Skeletal muscle tissue (tissue), 3 donors: ENCODE measurements at regions not wholly inside any gene's neighbourhood (a gene's known extent, or its start where the extent isn't known, plus 50 kb on each side); places are given as distances from the start of the nearest gene placed in this dataset.

Source experiments
- H3K27ac ChIP-seq: one replicate; pipeline ENCODE4 v1.7.0; 2013; ENCODE audit warnings: mild to moderate bottlenecking, low read depth, low read length, inconsistent platforms
- H3K27me3 ChIP-seq, 3 donors: one replicate each; pipeline ENCODE4 v1.7.0; 2013; ENCODE audit warnings: low read length in 3 of 3; ENCODE audit not compliant: control insufficient read depth in 3 of 3, insufficient read depth in 3 of 3
- H3K36me3 ChIP-seq, 3 donors: one replicate each; pipeline ENCODE4 v1.7.0; 2013; ENCODE audit warnings: low read length in 3 of 3; ENCODE audit not compliant: control insufficient read depth in 3 of 3, insufficient read depth in 3 of 3
- H3K4me1 ChIP-seq, 3 donors: one replicate each; pipeline ENCODE4 v1.7.0; 2013; ENCODE audit warnings: low read length in 3 of 3, mild to moderate bottlenecking in 3 of 3; ENCODE audit not compliant: control insufficient read depth in 3 of 3, insufficient read depth in 3 of 3
- H3K4me3 ChIP-seq, 3 donors: one replicate each; pipeline ENCODE4 v1.7.0; 2013; ENCODE audit warnings: low read length in 3 of 3
- H3K9ac ChIP-seq, 3 donors: one replicate each; pipeline ENCODE4 v1.7.0; 2013; ENCODE audit warnings: low read length in 3 of 3, mild to moderate bottlenecking in 3 of 3, moderate library complexity in 2 of 3, low read depth in 1 of 3
- H3K9me3 ChIP-seq, 3 donors: one replicate each; pipeline ENCODE4 v1.7.0; 2013; ENCODE audit warnings: low read length in 3 of 3; ENCODE audit not compliant: control insufficient read depth in 3 of 3
- donor health status: Osteomylitis.

- H3K9me3 ChIP-seq: no peaks in the 10 kb centered on the region
- H3K4me1 ChIP-seq: no peaks in the 10 kb centered on the region
- no peak overlapping the region for H3K27ac ChIP-seq
- no peak overlapping the region for H3K4me3 ChIP-seq
- no peaks in the 10 kb centered on the region for H3K27me3 ChIP-seq
- H3K36me3 ChIP-seq: no peaks in the 10 kb centered on the region
- H3K9ac ChIP-seq: no peak overlapping the region
Observed at GRCh38 chr11:36988556-36988955, 390.5 kb upstream of the RAG2 start.

GRCh38 chr11:36985562-36985961, 387.5 kb upstream of the RAG2 start:
- Histone ChIP-seq H3K9ac (no peak overlapping the region), H3K27ac (no peak overlapping the region), H3K4me1 (no peaks in the 10 kb centered on the region), H3K27me3 (no peaks in the 10 kb centered on the region), H3K36me3 (no peaks in the 10 kb centered on the region), H3K9me3 (no peaks in the 10 kb centered on the region), H3K4me3 (no peak overlapping the region)

- no peaks in the 10 kb centered on the region for H3K27me3 ChIP-seq
- H3K9me3 ChIP-seq: peaks cover 0 to 3% (median 0%) of the 10 kb centered on the region in 3 donors
- no peaks in the 10 kb centered on the region for H3K4me1 ChIP-seq
- no peak overlapping the region for H3K9ac ChIP-seq
- no peak overlapping the region for H3K27ac ChIP-seq
- H3K4me3 ChIP-seq: no peak overlapping the region
- H3K36me3 ChIP-seq: no peaks in the 10 kb centered on the region
Observed at GRCh38 chr11:36976741-36977140, 378.7 kb upstream of the RAG2 start.

- Histone ChIP-seq H3K27me3 (no peaks in the 10 kb centered on the region), H3K27ac (no peak overlapping the region), H3K4me1 (no peaks in the 10 kb centered on the region), H3K36me3 (no peaks in the 10 kb centered on the region), H3K9me3 (peaks cover 0 to 3% (median 0%) of the 10 kb centered on the region in 3 donors), H3K9ac (no peak overlapping the region), H3K4me3 (no peak overlapping the region)
Observed at GRCh38 chr11:36974771-36975170, 376.7 kb upstream of the RAG2 start.

GRCh38 chr11:36953976-36954375, 355.9 kb upstream of the RAG2 start:
- Histone ChIP-seq H3K4me1 (no peaks in the 10 kb centered on the region), H3K9me3 (peaks cover 0 to 4% (median 0%) of the 10 kb centered on the region in 3 donors), H3K4me3 (no peak overlapping the region), H3K36me3 (no peaks in the 10 kb centered on the region), H3K27me3 (no peaks in the 10 kb centered on the region), H3K9ac (no peak overlapping the region), H3K27ac (no peak overlapping the region)

- H3K36me3 ChIP-seq: no peaks in the 10 kb centered on the region
- H3K9ac ChIP-seq: no peak overlapping the region
- H3K9me3 ChIP-seq: no peaks in the 10 kb centered on the region
- H3K27ac ChIP-seq: no peak overlapping the region
- H3K4me3 ChIP-seq: no peak overlapping the region
- no peaks in the 10 kb centered on the region for H3K4me1 ChIP-seq
- no peaks in the 10 kb centered on the region for H3K27me3 ChIP-seq
Observed at GRCh38 chr11:36948460-36949127, 350.6 kb upstream of the RAG2 start.

GRCh38 chr11:36945384-36945783, 347.3 kb upstream of the RAG2 start:
- H3K27ac ChIP-seq: no peak overlapping the region
- H3K9me3 ChIP-seq: no peaks in the 10 kb centered on the region
- no peak overlapping the region for H3K4me3 ChIP-seq
- no peaks in the 10 kb centered on the region for H3K4me1 ChIP-seq
- H3K36me3 ChIP-seq: no peaks in the 10 kb centered on the region
- no peaks in the 10 kb centered on the region for H3K27me3 ChIP-seq
- no peak overlapping the region for H3K9ac ChIP-seq

GRCh38 chr11:36933481-36933880, 335.4 kb upstream of the RAG2 start:
- no peaks in the 10 kb centered on the region for H3K4me1 ChIP-seq
- no peaks in the 10 kb centered on the region for H3K36me3 ChIP-seq
- no peaks in the 10 kb centered on the region for H3K27me3 ChIP-seq
- H3K27ac ChIP-seq: no peak overlapping the region
- H3K4me3 ChIP-seq: no peak overlapping the region
- H3K9me3 ChIP-seq: no peaks in the 10 kb centered on the region
- H3K9ac ChIP-seq: no peak overlapping the region

- H3K4me1 ChIP-seq: no peaks in the 10 kb centered on the region
- no peaks in the 10 kb centered on the region for H3K9me3 ChIP-seq
- no peaks in the 10 kb centered on the region for H3K27me3 ChIP-seq
- H3K27ac ChIP-seq: no peak overlapping the region
- no peaks in the 10 kb centered on the region for H3K36me3 ChIP-seq
- no peak overlapping the region for H3K4me3 ChIP-seq
- H3K9ac ChIP-seq: no peak overlapping the region
Observed at GRCh38 chr11:36931139-36931538, 333.1 kb upstream of the RAG2 start.

GRCh38 chr11:36930256-36930655, 332.2 kb upstream of the RAG2 start:
- Histone ChIP-seq H3K9me3 (no peaks in the 10 kb centered on the region), H3K4me1 (no peaks in the 10 kb centered on the region), H3K36me3 (no peaks in the 10 kb centered on the region), H3K27me3 (no peaks in the 10 kb centered on the region), H3K27ac (no peak overlapping the region), H3K9ac (no peak overlapping the region), H3K4me3 (no peak overlapping the region)
